GM12865 (cell line): ENCODE measurements at regions not wholly inside any gene's neighbourhood (a gene's known extent, or its start where the extent isn't known, plus 50 kb on each side); places are given as distances from the start of the nearest gene placed in this dataset.
A peak's percentile ranks its signal among the peaks of the same experiment; 100 is the strongest.

Experiments used
- DNase-seq: peaks from one replicate; pipeline ENCODE4 v3.0.0; 2010; ENCODE audit warnings: low read depth
- H3K4me3 ChIP-seq: 2 replicates; pipeline ENCODE4 v1.5.1; 2011; ENCODE audit warnings: mild to moderate bottlenecking, low read depth, low read length, control low read depth
- CTCF ChIP-seq: IDR thresholded peaks from 2 replicates; pipeline ENCODE4 v1.5.1; 2011; ENCODE audit warnings: low read length, control low read depth, low read depth, inconsistent platforms; ENCODE audit not compliant: insufficient read depth; ENCODE audit errors: missing control alignments

GRCh38 chr13:21960108-21960507 is 289.2 kb downstream of the FGF9 start:
- H3K4me3 ChIP-seq = no peak overlapping the region
- DNase-seq = no peak
- no peak for TF ChIP-seq CTCF

- no peak overlapping the region for H3K4me3 ChIP-seq
- DNase-seq = no peak
- TF ChIP-seq CTCF = no peak
Observed at GRCh38 chr13:21964686-21965085, 293.8 kb downstream of the FGF9 start.

- DNase-seq = no peak
- no peak for TF ChIP-seq CTCF
Observed at GRCh38 chr13:21965095-21965494, 294.2 kb downstream of the FGF9 start.

GRCh38 chr13:21966014-21966413 is 295.1 kb downstream of the FGF9 start:
- no peak overlapping the region for H3K4me3 ChIP-seq
- peak; percentile 38 for DNase-seq
- TF ChIP-seq CTCF = no peak

More at GRCh38 chr13:21965095-21965494, 294.2 kb downstream of the FGF9 start:
- no peak overlapping the region for H3K4me3 ChIP-seq

- no peak for TF ChIP-seq CTCF
- DNase-seq = no peak
Observed at GRCh38 chr13:21967871-21968270, 297.0 kb downstream of the FGF9 start.

GRCh38 chr13:21970172-21970571 is 299.3 kb downstream of the FGF9 start:
- no peak for TF ChIP-seq CTCF
- no peak for DNase-seq
- H3K4me3 ChIP-seq = no peak overlapping the region

More at GRCh38 chr13:21967871-21968270, 297.0 kb downstream of the FGF9 start:
- no peak overlapping the region for H3K4me3 ChIP-seq

- TF ChIP-seq CTCF = no peak
- H3K4me3 ChIP-seq = no peak overlapping the region
- DNase-seq = no peak
Observed at GRCh38 chr13:21970918-21971317, 300.0 kb downstream of the FGF9 start.
